OCI-LY7 (cell line): ENCODE measurements at regions not wholly inside any gene's neighbourhood (a gene's known extent, or its start where the extent isn't known, plus 50 kb on each side); places are given as distances from the start of the nearest gene placed in this dataset.

Experiments used
- BruUV-seq: library from RNA; stranded (reverse); fragments of 400-500 nt; replicated peaks from 2 replicates; lab custom pipeline; 2021; lab: Mats Ljungman, UMichigan
- CTCF ChIA-PET: fragments of 300-600 bp; sonication (Branson Sonifier 250); formaldehyde crosslinking; loops from one replicate; lab custom pipeline; 2022; ENCODE audit warnings: antibody characterized with exemption; ENCODE audit not compliant: unreplicated experiment; lab: Charles Lee
- POLR2A ChIA-PET: fragments of 300-600 bp; sonication (Branson Sonifier 250); formaldehyde crosslinking; loops from one replicate; lab custom pipeline; 2022; ENCODE audit warnings: antibody characterized with exemption; lab: Charles Lee
- DNase-seq: peaks from one replicate; pipeline ENCODE4 v3.0.0-alpha.2; 2015; ENCODE audit warnings: low spot score
- H2AFZ ChIP-seq: fragments of 200-600 bp; sonication (generic), shearing (Covaris generic); 2 replicates; pipeline ENCODE4 v1.6.1; 2014; ENCODE audit warnings: mild to moderate bottlenecking, antibody characterized with exemption, low read length, moderate library complexity
- H3K27ac ChIP-seq: fragments of 200-600 bp; sonication (generic); 2 replicates; pipeline ENCODE4 v1.5.1; 2014; ENCODE audit warnings: mixed run types, low read depth, mild to moderate bottlenecking, moderate library complexity, low read length, inconsistent platforms; ENCODE audit not compliant: poor library complexity, severe bottlenecking
- H3K36me3 ChIP-seq: fragments of 200-600 bp; sonication (generic); 2 replicates; pipeline ENCODE4 v1.6.1; 2014; ENCODE audit warnings: mild to moderate bottlenecking, antibody characterized with exemption, low read length, moderate library complexity, mixed read lengths; ENCODE audit not compliant: insufficient read depth
- H3K4me1 ChIP-seq: fragments of 200-600 bp; sonication (generic); 2 replicates; pipeline ENCODE4 v1.5.1; 2014; ENCODE audit warnings: mild to moderate bottlenecking, low read length; ENCODE audit not compliant: insufficient read depth, poor library complexity, severe bottlenecking
- H3K4me2 ChIP-seq: fragments of 200-600 bp; sonication (generic); 2 replicates; pipeline ENCODE4 v1.6.1; 2014; ENCODE audit warnings: mild to moderate bottlenecking, low read length
- H3K4me3 ChIP-seq: fragments of 200-600 bp; sonication (generic); 2 replicates; pipeline ENCODE4 v1.5.1; 2014; ENCODE audit warnings: mild to moderate bottlenecking, low read depth, low read length; ENCODE audit not compliant: poor library complexity, severe bottlenecking
- H3K79me2 ChIP-seq: fragments of 200-600 bp; sonication (generic); 2 replicates; pipeline ENCODE4 v1.6.1; 2016; ENCODE audit warnings: low read depth, mild to moderate bottlenecking, low read length, moderate library complexity, mixed read lengths; ENCODE audit not compliant: insufficient read depth
- H3K9me2 ChIP-seq: fragments of 200-600 bp; sonication (generic); 2 replicates; pipeline ENCODE4 v1.6.1; 2016; ENCODE audit warnings: mild to moderate bottlenecking, low read length, mixed read lengths; ENCODE audit not compliant: insufficient read depth
- H3K9me3 ChIP-seq: fragments of 200-600 bp; sonication (generic); 2 replicates; pipeline ENCODE4 v1.6.1; 2014; ENCODE audit warnings: mild to moderate bottlenecking, mixed run types, low read length, mixed read lengths
- H4K20me1 ChIP-seq: fragments of 200-600 bp; sonication (generic); 2 replicates; pipeline ENCODE4 v1.6.1; 2014; ENCODE audit warnings: mild to moderate bottlenecking, antibody characterized with exemption, low read length, moderate library complexity, mixed read lengths; ENCODE audit not compliant: insufficient read depth
- CTCF ChIP-seq: fragments of 200-600 bp; sonication (generic); conservative IDR thresholded peaks from 2 replicates; pipeline ENCODE4 v1.5.1; 2014; ENCODE audit warnings: mild to moderate bottlenecking, antibody characterized with exemption, low read length, moderate library complexity, mixed read lengths
- EZH2phosphoT487 ChIP-seq: fragments of 200-600 bp; sonication (generic); IDR thresholded peaks from 2 replicates; pipeline ENCODE4 v1.6.1; 2018; ENCODE audit warnings: low read depth, borderline replicate concordance, mild to moderate bottlenecking, mixed run types, antibody characterized with exemption, low read length, moderate library complexity, mixed read lengths
- intact Hi-C: fragments of 100-400 bp; cut with micrococcal nuclease; formaldehyde crosslinking; loops from one replicate; pipeline ENCODE4 v1.10.0; 2022; ENCODE audit not compliant: unreplicated experiment

GRCh38 chr1:219669556-219669955, 56.7 kb upstream of the ZC3H11B start:
- no peaks in the 10 kb centered on the region for H3K79me2 ChIP-seq
- ChIA-PET POLR2A (interaction anchor here (0.6 kb wide), 1 partner anchor 91 kb away, joined by 5 read pairs; no protein-coding TSS in a partner anchor), CTCF (no interaction called here)
- H2AFZ ChIP-seq: no peak overlapping the region
- no peak overlapping the region for H3K4me2 ChIP-seq
- no peak for TF ChIP-seq EZH2phosphoT487
- TF ChIP-seq CTCF: no peak
- H4K20me1 ChIP-seq: no peaks in the 10 kb centered on the region
- no peak overlapping the region for H3K4me3 ChIP-seq
- no peaks in the 10 kb centered on the region for H3K9me3 ChIP-seq
- H3K36me3 ChIP-seq: no peaks in the 10 kb centered on the region
- BruUV-seq: no TSS peak
- intact Hi-C loops: no loop called here
- H3K9me2 ChIP-seq: no peaks in the 10 kb centered on the region
- H3K27ac ChIP-seq: no peak overlapping the region
- no peaks in the 10 kb centered on the region for H3K4me1 ChIP-seq
- no peak for DNase-seq

- no peak overlapping the region for H3K27ac ChIP-seq
- no peak overlapping the region for H3K4me3 ChIP-seq
- no peak for DNase-seq
- CTCF ChIA-PET: no interaction called here
- intact Hi-C loops: no loop called here
- no peak overlapping the region for H2AFZ ChIP-seq
- POLR2A ChIA-PET: no interaction called here
- no peak overlapping the region for H3K4me2 ChIP-seq
- no peak for TF ChIP-seq EZH2phosphoT487
- TF ChIP-seq CTCF: no peak
- H3K9me2 ChIP-seq: no peaks in the 10 kb centered on the region
- no peaks in the 10 kb centered on the region for H3K9me3 ChIP-seq
- no peaks in the 10 kb centered on the region for H4K20me1 ChIP-seq
- BruUV-seq: no TSS peak
- no peaks in the 10 kb centered on the region for H3K4me1 ChIP-seq
- H3K79me2 ChIP-seq: no peaks in the 10 kb centered on the region
- no peaks in the 10 kb centered on the region for H3K36me3 ChIP-seq
Measured at GRCh38 chr1:219669042-219669441, 56.1 kb upstream of the ZC3H11B start.

- CTCF ChIA-PET: no interaction called here
- TF ChIP-seq CTCF (no peak), EZH2phosphoT487 (no peak)
- DNase-seq: no peak
- Histone ChIP-seq H3K36me3 (no peaks in the 10 kb centered on the region), H3K4me1 (no peaks in the 10 kb centered on the region), H2AFZ (no peak overlapping the region), H3K9me3 (no peaks in the 10 kb centered on the region), H3K4me3 (no peak overlapping the region), H3K4me2 (no peak overlapping the region), H3K27ac (no peak overlapping the region), H4K20me1 (no peaks in the 10 kb centered on the region), H3K9me2 (no peaks in the 10 kb centered on the region), H3K79me2 (no peaks in the 10 kb centered on the region)
- POLR2A ChIA-PET: no interaction called here
- BruUV-seq: no TSS peak
- intact Hi-C loops: no loop called here
Measured at GRCh38 chr1:219668446-219668845, 55.5 kb upstream of the ZC3H11B start.
